D721Med (cell line): ENCODE measurements at regions not wholly inside any gene's neighbourhood (a gene's known extent, or its start where the extent isn't known, plus 50 kb on each side); places are given as distances from the start of the nearest gene placed in this dataset.

Experiments
- DNase-seq: peaks from one replicate; pipeline ENCODE4 v3.0.0; 2011; ENCODE audit warnings: low spot score; ENCODE audit not compliant: insufficient read length
- FAIRE-seq: peaks from 2 replicates; lab custom pipeline; 2011; peaks lifted over from hg19 to GRCh38; lab: Jason Lieb, UNC
- CTCF ChIP-seq: IDR thresholded peaks from 2 replicates; pipeline ENCODE4 v1.5.1; 2012; ENCODE audit warnings: mild to moderate bottlenecking, control low read depth; ENCODE audit not compliant: insufficient read depth; ENCODE audit errors: missing control alignments

DNA sequence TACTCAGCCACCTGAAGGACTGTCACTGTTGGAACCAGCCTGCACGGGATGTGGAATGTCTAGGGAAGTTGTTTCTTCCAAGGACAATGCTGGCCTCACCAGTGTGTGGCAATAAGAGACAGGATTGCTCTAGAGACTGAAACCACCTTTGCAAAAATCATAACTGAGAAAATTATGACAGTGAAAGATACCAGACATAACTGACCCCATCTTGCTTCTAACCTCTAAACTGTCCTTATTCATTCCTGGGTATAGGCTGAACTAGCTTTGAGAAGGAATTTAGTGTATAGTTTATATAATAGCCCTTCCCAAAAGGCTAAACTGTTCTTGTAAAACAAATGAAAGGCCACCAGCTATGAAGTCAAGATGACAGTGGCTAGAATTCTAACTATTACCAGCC is 83.6 kb downstream of the IER5 start:
- no peak for FAIRE-seq
- no peak for TF ChIP-seq CTCF
- DNase-seq = no peak

- no peak for TF ChIP-seq CTCF
- no peak for FAIRE-seq
Measured at GRCh38 chr1:181173761-181174447, 85.4 kb downstream of the IER5 start.

GRCh38 chr1:181174861-181175260 is 86.4 kb downstream of the IER5 start:
- FAIRE-seq = no peak
- no peak for TF ChIP-seq CTCF

More at GRCh38 chr1:181173761-181174447, 85.4 kb downstream of the IER5 start:
- DNase-seq = no peak

DNA sequence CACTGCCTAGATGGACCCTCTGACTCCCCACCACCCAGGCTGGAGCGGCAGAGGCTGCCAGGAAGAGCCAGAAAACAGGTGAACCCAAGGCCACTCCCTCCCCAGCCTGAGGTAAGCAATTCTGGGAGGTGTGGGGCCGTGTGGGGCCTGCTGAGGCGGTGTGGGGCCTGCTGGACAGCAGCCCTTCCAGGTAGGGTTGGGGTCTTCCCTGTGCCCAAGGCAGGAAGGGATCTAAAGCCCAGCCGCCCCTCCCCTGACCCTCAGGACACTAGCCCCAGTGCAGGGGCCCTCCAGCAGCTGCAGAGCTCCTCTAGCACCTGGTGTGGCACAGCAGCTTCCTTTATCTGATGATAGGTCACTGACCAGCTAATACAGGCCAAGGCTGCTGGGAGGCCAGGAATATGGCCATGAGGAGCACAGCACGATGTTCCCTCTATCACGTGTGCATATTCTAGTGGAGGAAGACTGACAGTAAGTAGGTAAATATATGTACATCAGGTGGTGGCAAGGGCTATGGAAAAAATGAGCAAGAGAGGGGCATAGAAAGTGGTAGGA is 86.9 kb downstream of the IER5 start:
- TF ChIP-seq CTCF = no peak
- FAIRE-seq = no peak
- no peak for DNase-seq

More at GRCh38 chr1:181174861-181175260, 86.4 kb downstream of the IER5 start:
- no peak for DNase-seq

DNA sequence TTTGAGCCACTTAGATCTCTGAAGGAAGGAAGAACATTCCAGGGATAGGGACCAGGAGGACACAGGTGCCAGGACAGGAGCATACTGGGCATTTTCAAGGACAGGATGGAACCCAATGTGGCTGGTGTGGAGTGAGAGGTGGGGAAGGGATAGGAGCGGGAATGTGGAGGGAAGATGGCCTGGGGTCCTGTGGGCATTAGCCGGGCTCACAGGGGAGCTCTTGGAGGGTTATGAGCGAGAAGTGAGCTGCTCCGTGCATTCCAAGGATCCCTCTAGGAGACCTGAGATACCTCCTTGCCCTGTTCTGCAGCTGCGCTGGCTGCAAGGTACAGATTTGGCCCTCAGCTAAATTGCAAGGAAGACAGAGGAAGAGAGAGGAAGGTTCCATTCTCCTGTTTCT is 87.5 kb downstream of the IER5 start:
- no peak for TF ChIP-seq CTCF
- FAIRE-seq (no peak), DNase-seq (no peak)

DNA sequence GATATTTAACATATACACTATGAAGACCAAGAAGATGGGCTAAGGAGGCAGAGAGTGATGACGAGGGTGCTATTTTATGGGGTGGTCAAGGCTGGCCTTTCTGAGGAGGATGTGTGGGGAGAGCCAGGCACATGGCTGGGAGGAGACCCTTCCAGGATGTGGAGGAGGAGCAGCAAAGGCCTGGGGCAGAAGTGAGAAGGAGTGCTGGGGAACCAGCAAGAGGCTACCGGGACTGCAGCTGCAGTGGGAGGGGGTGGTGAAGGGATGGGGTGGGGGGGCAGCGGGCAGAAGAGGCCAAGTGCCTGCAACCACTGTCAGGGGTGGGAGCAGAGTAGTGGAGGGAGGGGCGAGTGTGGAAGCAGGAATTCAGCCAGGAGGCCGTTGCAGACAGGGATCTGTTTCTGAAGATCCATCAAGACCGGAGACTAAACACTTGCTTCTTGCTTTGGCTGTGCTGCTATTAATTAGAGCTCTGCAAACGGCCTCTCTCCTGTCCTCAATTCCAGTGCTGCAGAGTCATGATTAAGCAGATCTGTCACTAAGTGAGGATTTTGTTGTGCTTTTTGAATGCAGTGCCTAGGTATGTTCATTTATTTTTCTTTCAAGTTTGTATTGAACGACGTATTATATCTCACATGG is 89.9 kb downstream of the IER5 start:
- no peak for TF ChIP-seq CTCF
- DNase-seq = no peak
- FAIRE-seq = no peak
